PFSK-1 (cell line): ENCODE measurements at regions not wholly inside any gene's neighbourhood (a gene's known extent, or its start where the extent isn't known, plus 50 kb on each side); places are given as distances from the start of the nearest gene placed in this dataset.

Experiments used
- FOXP2 ChIP-seq: optimal IDR thresholded peaks from 2 replicates; pipeline ENCODE3; 2011; ENCODE audit warnings: borderline replicate concordance, control low read depth, inconsistent platforms; ENCODE audit not compliant: insufficient read depth; ENCODE audit errors: extremely low read length, extremely low read depth
- POLR2AphosphoS5 ChIP-seq: IDR thresholded peaks from 2 replicates; pipeline ENCODE4 v1.6.1; 2012; ENCODE audit warnings: low read depth, mild to moderate bottlenecking, control low read depth, low read length, moderate library complexity
- SIN3A ChIP-seq: IDR thresholded peaks from 2 replicates; pipeline ENCODE4 v1.6.1; 2012; ENCODE audit warnings: mild to moderate bottlenecking, low read length, moderate library complexity, borderline replicate concordance; ENCODE audit not compliant: insufficient read depth
- TAF1 ChIP-seq: IDR thresholded peaks from 2 replicates; pipeline ENCODE4 v1.6.1; 2012; ENCODE audit warnings: low read length, control low read depth, borderline replicate concordance; ENCODE audit not compliant: insufficient read depth
- TF ChIP-seq, protein P1 (sequence below), 2 experiments: IDR thresholded peaks; 2 replicates each; pipeline versions ENCODE4 v1.6.1 to v1.8.0; 2011 to 2012; ENCODE audit warnings: low read depth in 2 of 2, low read length in 2 of 2, control low read depth in 1 of 2, inconsistent platforms in 1 of 2, mild to moderate bottlenecking in 1 of 2, moderate library complexity in 1 of 2; ENCODE audit not compliant: insufficient read depth in 1 of 2

DNA sequence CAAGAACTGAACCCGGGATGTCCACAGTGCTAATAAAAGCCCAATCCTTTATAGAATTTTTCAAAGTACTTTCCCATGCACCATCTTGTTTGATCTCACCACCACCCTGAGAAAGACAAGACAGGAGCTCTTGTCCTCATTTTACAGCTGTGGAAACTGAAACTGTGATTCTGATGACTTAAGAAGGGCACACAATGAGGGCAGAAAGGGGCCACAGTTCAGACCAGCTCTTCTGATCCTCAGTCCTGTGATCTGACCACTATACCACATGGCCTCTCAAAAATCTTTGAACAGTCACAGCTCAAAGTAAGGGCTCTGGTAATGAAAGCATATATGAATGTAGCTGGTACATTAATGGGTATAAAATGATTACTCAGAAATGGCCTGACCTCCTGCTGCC is 127.3 kb upstream of the CPEB2 start:
- TF ChIP-seq, protein P1, sequence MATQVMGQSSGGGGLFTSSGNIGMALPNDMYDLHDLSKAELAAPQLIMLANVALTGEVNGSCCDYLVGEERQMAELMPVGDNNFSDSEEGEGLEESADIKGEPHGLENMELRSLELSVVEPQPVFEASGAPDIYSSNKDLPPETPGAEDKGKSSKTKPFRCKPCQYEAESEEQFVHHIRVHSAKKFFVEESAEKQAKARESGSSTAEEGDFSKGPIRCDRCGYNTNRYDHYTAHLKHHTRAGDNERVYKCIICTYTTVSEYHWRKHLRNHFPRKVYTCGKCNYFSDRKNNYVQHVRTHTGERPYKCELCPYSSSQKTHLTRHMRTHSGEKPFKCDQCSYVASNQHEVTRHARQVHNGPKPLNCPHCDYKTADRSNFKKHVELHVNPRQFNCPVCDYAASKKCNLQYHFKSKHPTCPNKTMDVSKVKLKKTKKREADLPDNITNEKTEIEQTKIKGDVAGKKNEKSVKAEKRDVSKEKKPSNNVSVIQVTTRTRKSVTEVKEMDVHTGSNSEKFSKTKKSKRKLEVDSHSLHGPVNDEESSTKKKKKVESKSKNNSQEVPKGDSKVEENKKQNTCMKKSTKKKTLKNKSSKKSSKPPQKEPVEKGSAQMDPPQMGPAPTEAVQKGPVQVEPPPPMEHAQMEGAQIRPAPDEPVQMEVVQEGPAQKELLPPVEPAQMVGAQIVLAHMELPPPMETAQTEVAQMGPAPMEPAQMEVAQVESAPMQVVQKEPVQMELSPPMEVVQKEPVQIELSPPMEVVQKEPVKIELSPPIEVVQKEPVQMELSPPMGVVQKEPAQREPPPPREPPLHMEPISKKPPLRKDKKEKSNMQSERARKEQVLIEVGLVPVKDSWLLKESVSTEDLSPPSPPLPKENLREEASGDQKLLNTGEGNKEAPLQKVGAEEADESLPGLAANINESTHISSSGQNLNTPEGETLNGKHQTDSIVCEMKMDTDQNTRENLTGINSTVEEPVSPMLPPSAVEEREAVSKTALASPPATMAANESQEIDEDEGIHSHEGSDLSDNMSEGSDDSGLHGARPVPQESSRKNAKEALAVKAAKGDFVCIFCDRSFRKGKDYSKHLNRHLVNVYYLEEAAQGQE (IDR thresholded peaks at IDR 0.05; ENCODE audit: insufficient read depth in 1 of 2, low read depth in 2 of 2, low read length in 2 of 2), result no peak
- TF ChIP-seq POLR2AphosphoS5 (no peak), TAF1 (no peak), FOXP2 (no peak), SIN3A (no peak)

DNA sequence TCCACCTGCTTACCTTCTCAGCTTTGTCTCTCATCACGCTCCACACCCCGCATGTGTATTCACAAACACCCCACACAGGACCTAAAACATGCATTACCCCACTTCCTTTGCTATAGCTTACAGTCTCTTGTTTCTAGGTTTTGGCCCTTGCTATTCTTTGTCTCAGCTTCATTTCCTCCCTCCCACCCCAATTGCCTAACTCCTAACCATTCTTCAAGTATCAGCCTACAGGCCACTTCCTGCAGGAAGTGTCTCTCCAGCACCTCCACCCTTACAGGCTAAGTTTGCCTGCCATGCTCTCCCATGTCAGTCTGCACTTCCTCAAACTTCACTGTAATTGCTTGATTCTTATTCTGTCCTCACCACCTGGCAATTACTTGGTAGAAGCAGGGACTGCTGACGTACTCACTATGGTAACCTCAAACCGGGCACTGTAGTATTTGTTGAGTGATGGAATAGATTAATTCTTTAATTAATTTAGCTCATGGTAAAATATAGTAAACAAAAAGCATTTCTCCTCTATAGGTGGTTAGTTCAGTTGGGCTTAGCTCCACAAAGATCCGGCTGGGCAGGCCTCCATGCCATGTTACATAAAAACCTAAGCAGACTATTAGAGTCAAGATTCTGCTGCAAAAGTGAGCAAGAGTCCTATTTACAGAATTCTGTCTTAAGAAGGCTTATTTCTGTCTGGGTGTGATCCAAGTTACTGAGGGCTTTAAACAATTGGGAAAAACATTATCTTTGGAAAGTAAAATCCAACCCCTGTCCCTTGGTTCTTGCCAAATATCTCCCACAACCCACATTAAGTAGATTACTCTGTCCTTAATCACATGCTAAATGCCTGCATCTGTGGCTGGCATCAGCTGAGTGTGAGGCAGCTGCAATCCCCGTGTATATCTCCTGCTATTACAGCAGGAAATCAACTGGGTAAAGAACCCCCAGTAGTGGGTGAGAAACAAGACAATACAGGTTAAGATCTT is 124.7 kb upstream of the CPEB2 start:
- TF ChIP-seq, protein P1 (IDR thresholded peaks at IDR 0.05; ENCODE audit: insufficient read depth in 1 of 2, low read depth in 2 of 2, low read length in 2 of 2), result no peak
- TF ChIP-seq TAF1 (no peak), POLR2AphosphoS5 (no peak), SIN3A (no peak), FOXP2 (no peak)

DNA sequence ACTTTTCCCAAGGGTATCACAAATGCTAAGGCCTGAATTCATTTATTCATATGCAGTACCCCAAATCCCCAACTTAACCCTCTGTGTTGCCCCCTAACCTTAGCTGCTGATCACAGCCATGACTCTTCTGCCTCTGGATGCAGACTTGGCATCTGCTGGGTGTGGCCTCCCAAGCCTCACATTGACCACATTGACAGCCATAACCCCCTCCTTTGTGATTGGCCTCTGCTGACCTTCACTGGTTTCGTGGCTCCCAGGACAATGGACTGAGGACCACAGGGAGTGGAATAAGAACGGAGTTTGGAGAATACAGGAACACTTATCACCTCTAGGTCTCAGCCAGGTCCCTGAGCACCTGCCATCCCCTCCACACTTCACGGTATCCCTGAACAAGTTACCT is 123.6 kb upstream of the CPEB2 start:
- no peak for TF ChIP-seq POLR2AphosphoS5
- TF ChIP-seq, protein P1 (IDR thresholded peaks at IDR 0.05; ENCODE audit: insufficient read depth in 1 of 2, low read depth in 2 of 2, low read length in 2 of 2), result no peak
- TF ChIP-seq SIN3A, result no peak
- no peak for TF ChIP-seq FOXP2
- no peak for TF ChIP-seq TAF1

DNA sequence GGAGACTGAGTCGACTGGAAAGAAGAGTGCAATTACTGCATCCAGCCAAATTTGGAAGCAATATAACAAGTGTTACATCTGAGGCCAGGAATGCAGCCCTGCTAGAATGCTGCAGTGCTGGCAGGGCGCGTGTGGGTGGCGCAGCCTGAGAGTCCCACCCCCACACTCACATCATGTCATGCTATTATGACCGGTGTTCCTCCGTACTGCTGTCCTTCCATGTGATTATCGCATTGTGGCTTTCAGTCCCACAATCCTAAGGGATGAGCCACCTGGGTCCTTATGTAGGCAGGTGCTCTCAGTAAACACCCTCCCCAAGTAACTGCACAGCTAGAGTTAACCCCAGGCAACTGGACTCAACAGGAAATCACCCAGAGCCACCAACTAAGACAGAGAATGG is 122.6 kb upstream of the CPEB2 start:
- no peak for TF ChIP-seq POLR2AphosphoS5
- no peak for TF ChIP-seq TAF1
- TF ChIP-seq SIN3A, result no peak
- TF ChIP-seq FOXP2, result no peak
- TF ChIP-seq, protein P1 (IDR thresholded peaks at IDR 0.05; ENCODE audit: insufficient read depth in 1 of 2, low read depth in 2 of 2, low read length in 2 of 2), result no peak
